ENCODE measurements at regions not wholly inside any gene's neighbourhood (a gene's known extent, or its start where the extent isn't known, plus 50 kb on each side); places are given as distances from the start of the nearest gene placed in this dataset.

DNA sequence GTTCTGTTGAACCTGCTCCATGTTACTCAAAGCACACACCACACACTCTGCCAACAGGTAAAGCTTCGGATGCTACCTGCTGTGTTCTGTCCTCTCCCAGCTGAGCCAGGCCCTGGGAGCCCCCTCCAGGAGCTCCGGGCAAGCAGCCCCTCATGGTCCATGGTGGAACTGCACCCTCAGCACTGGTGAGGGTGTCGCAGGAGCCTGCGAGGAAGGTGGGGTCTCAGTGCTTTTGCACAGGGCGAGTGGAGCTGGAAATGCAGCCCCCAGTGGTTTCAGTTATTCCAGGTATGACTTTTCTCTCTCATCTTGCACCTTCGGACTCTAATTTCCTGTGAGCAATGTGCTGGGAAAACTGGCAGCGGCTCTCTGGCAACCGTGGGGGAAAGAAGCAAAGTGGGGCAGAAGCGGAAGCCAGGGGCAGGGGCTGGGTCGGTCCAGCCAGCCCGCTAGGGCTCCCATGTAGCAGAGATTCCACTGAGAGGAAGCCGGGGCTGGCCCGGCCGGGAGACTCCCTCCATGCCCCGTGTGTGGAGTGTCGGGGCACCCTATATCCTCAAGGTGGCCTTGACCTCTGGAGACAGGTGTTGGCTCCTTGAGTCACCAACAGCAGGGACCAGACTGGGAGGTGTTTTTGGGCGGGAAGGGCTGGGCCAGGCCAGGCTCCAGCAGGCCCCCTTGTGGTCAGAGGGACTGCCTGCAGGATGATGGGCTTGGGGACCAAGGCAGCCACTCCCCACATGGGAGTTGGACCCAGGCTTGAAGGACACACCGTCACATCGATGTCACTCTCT is 75.6 kb upstream of the PRSS3 start:
- TF ChIP-seq, protein P1, sequence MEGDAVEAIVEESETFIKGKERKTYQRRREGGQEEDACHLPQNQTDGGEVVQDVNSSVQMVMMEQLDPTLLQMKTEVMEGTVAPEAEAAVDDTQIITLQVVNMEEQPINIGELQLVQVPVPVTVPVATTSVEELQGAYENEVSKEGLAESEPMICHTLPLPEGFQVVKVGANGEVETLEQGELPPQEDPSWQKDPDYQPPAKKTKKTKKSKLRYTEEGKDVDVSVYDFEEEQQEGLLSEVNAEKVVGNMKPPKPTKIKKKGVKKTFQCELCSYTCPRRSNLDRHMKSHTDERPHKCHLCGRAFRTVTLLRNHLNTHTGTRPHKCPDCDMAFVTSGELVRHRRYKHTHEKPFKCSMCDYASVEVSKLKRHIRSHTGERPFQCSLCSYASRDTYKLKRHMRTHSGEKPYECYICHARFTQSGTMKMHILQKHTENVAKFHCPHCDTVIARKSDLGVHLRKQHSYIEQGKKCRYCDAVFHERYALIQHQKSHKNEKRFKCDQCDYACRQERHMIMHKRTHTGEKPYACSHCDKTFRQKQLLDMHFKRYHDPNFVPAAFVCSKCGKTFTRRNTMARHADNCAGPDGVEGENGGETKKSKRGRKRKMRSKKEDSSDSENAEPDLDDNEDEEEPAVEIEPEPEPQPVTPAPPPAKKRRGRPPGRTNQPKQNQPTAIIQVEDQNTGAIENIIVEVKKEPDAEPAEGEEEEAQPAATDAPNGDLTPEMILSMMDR (IDR thresholded peaks at IDR 0.05) = peak; percentile 84
- no peak for TF ChIP-seq SIN3A (IDR thresholded peaks at IDR 0.05; ENCODE audit: borderline replicate concordance, insufficient read depth, low read depth, low read length)
- BruUV-seq (replicated peaks) = no TSS peak
- H3K4me1 ChIP-seq (ENCODE audit: control insufficient read depth, insufficient read depth, low read length) = no peaks in the 10 kb centered on the region
- no peak overlapping the region for H3K27ac ChIP-seq (ENCODE audit: low read length)
- DNase-seq (ENCODE audit: low read depth, low spot score) (no peak), ATAC-seq (peak; percentile 75)
- in situ Hi-C loops (cut with HindIII; ENCODE audit: low pct_unique_long_range_greater_than_20kb, low sequenced_read_pairs) (no loop called here), intact Hi-C loops (cut with micrococcal nuclease; ENCODE audit: unreplicated experiment) (loop anchor here (5.0 kb wide), 1 partner anchor 197 kb away; the partner anchor contains the start of gene ANKRD18B)
- no peaks in the 10 kb centered on the region for H3K9me3 ChIP-seq (ENCODE audit: control insufficient read depth, insufficient read depth, low read depth, low read length)
- POLR2A ChIA-PET = no interaction called here
- CTCF ChIA-PET = interaction anchor here (0.5 to 3.8 kb wide), 2 partner anchors 68 to 96 kb away, joined by 4 to 18 read pairs; no protein-coding TSS in a partner anchor
- no peaks in the 10 kb centered on the region for H3K36me3 ChIP-seq (ENCODE audit: control insufficient read depth, insufficient read depth, low read length)
- H3K4me3 ChIP-seq (ENCODE audit: low read depth in 2 of 2, low read length in 2 of 2) = no peak overlapping the region
- peaks cover 7% of the 10 kb centered on the region for H3K27me3 ChIP-seq (ENCODE audit: control insufficient read depth, insufficient read depth, low read length)

DNA sequence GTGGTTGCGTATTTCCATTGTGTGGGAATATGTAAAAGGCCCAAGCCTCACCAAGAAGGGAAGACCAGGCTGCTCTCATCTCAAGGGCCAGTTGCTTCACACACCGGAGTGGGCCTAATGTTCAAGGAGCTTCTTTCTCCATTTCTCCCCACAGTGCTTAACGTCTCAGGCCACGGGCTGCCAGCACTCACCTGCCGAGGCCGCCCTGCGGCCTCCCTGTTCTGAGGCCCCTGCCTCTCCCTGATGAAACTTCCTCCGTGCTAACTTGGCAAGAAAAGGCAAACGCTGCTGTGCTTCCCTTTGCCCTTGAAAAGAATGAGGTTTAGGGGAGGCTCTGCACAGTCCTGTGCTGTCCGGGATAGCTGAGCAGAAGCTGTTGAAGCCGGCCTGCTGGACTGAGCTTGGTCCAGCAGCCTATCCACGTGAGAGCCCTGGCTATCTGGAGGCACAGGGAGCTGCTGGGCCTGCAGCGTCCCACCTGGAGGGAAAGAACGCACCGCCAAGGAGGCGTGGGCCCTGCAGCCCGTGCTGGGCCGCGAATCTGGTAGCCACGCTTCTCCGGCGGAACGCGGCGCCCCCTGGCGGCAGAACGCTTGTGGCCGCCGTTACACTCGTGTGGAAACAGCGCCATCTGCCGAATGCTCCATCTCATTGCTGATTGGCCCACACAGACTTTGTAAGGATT is 73.5 kb upstream of the PRSS3 start:
- DNase-seq (ENCODE audit: low read depth, low spot score) (peak; percentile 67), ATAC-seq (peak; percentile 86)
- TF ChIP-seq REST (IDR thresholded peaks at IDR 0.05; ENCODE audit: insufficient read depth in 1 of 2, low read depth in 2 of 2, low read length in 1 of 2) (peak in 1 of 2 experiments; percentile 55; a peak in 1 of 4 replicates), SIN3A (IDR thresholded peaks at IDR 0.05; ENCODE audit: borderline replicate concordance, insufficient read depth, low read depth, low read length) (no peak), TCF7L2 (IDR thresholded peaks at IDR 0.05; ENCODE audit: low read depth, low read length) (no peak), POLR2AphosphoS5 (IDR thresholded peaks at IDR 0.05; ENCODE audit: low read depth, low read length) (no peak)
- TF ChIP-seq, protein P1 (IDR thresholded peaks at IDR 0.05) = peak; percentile 99
- H3K27me3 ChIP-seq (ENCODE audit: control insufficient read depth, insufficient read depth, low read length) = peaks cover 7% of the 10 kb centered on the region
- ChIA-PET CTCF (interaction anchor here (0.5 to 3.9 kb wide), 9 partner anchors 9 to 197 kb away, joined by 3 to 67 read pairs (median 4); no protein-coding TSS in a partner anchor), POLR2A (no interaction called here)
- intact Hi-C loops (cut with micrococcal nuclease; ENCODE audit: unreplicated experiment) (loop anchor here (1.0 to 5.0 kb wide), 2 partner anchors 98 to 200 kb away; partner anchors contain the start of gene ANKRD18B), in situ Hi-C loops (cut with HindIII; ENCODE audit: low pct_unique_long_range_greater_than_20kb, low sequenced_read_pairs) (no loop called here)
- BruUV-seq (replicated peaks) = no TSS peak
- no peaks in the 10 kb centered on the region for H3K9me3 ChIP-seq (ENCODE audit: control insufficient read depth, insufficient read depth, low read depth, low read length)
- H3K4me3 ChIP-seq (ENCODE audit: low read depth in 2 of 2, low read length in 2 of 2) = peak overlapping the region in 1 of 2 experiments; percentile 23; a peak in 1 of 4 replicates
- no peaks in the 10 kb centered on the region for H3K4me1 ChIP-seq (ENCODE audit: control insufficient read depth, insufficient read depth, low read length)
- H3K36me3 ChIP-seq (ENCODE audit: control insufficient read depth, insufficient read depth, low read length) = no peaks in the 10 kb centered on the region
- H3K27ac ChIP-seq (ENCODE audit: low read length) = no peak overlapping the region

Data from Panc1 (cell line).